Breast epithelium (tissue), 4 donors: ENCODE measurements at regions not wholly inside any gene's neighbourhood (a gene's known extent, or its start where the extent isn't known, plus 50 kb on each side); places are given as distances from the start of the nearest gene placed in this dataset.

Experiments
- DNase-seq, 2 donors: peaks; one replicate each; pipeline ENCODE4 v3.0.0-alpha.2; 2019; ENCODE audit warnings: low spot score in 2 of 2
- H3K27ac ChIP-seq, 2 donors: fragments of 200-600 bp; sonication (generic) in 1 of 2; one replicate each; pipeline ENCODE4 v1.5.1; 2016 to 2019; ENCODE audit warnings: mild to moderate bottlenecking in 1 of 2
- H3K27me3 ChIP-seq, 2 donors: fragments of 200-600 bp; sonication (generic) in 1 of 2; one replicate each; pipeline versions ENCODE4 v1.5.1 to v1.6.0; 2017 to 2019; ENCODE audit warnings: control low read depth in 1 of 2, mild to moderate bottlenecking in 1 of 2
- H3K36me3 ChIP-seq: fragments of 200-600 bp; one replicate; pipeline ENCODE4 v1.5.1; 2019
- H3K4me1 ChIP-seq, 2 donors: fragments of 200-600 bp; sonication (generic); one replicate each; pipeline ENCODE4 v1.5.1; 2016 to 2019; ENCODE audit warnings: control low read depth in 1 of 2
- H3K4me3 ChIP-seq, 3 donors: fragments of 200-600 bp; sonication (generic); 1 replicate in 2 of 3; 2 replicates in 1 of 3; pipeline ENCODE4 v1.5.1; 2016 to 2019; ENCODE audit warnings: mild to moderate bottlenecking in 3 of 3, moderate library complexity in 2 of 3
- H3K9me3 ChIP-seq, 2 donors: fragments of 200-600 bp; sonication (generic) in 1 of 2; one replicate each; pipeline ENCODE4 v1.5.1; 2016 to 2019; ENCODE audit warnings: control low read depth in 1 of 2
- CTCF ChIP-seq, 3 donors: fragments of 450-650 bp; IDR thresholded peaks; one replicate each; pipeline ENCODE4 v1.5.1; 2016 to 2017; ENCODE audit warnings: antibody characterized with exemption in 3 of 3, mild to moderate bottlenecking in 3 of 3, moderate library complexity in 3 of 3
- POLR2A ChIP-seq: fragments of 450-650 bp; IDR thresholded peaks from one replicate; pipeline ENCODE4 v1.6.1; 2016; ENCODE audit warnings: antibody characterized with exemption, mild to moderate bottlenecking, moderate library complexity
- POLR2AphosphoS5 ChIP-seq, 3 donors: sonication (generic); formaldehyde crosslinking; IDR thresholded peaks; one replicate each; pipeline ENCODE4 v1.6.1; 2017; ENCODE audit warnings: antibody characterized with exemption in 3 of 3
- intact Hi-C: fragments of 100-400 bp; cut with DNase I; formaldehyde crosslinking; loops from one replicate; pipeline ENCODE4 v1.15.1; 2023; ENCODE audit warnings: low total_unique reads

- Histone ChIP-seq H3K36me3 (no peaks in the 10 kb centered on the region), H3K4me3 (no peak overlapping the region), H3K27ac (no peak overlapping the region), H3K4me1 (no peaks in the 10 kb centered on the region), H3K9me3 (no peaks in the 10 kb centered on the region), H3K27me3 (no peaks in the 10 kb centered on the region)
- DNase-seq, result no peak
- intact Hi-C loops, result no loop called here
- TF ChIP-seq CTCF (IDR thresholded peaks at IDR 0.05) (no peak), POLR2AphosphoS5 (IDR thresholded peaks at IDR 0.05) (no peak), POLR2A (no peak)
Observed at GRCh38 chr2:14684516-14684915, 52.0 kb downstream of the LRATD1 start.

- intact Hi-C loops, result no loop called here
- no peak overlapping the region for H3K27ac ChIP-seq
- H3K27me3 ChIP-seq, result no peaks in the 10 kb centered on the region
- TF ChIP-seq CTCF (IDR thresholded peaks at IDR 0.05) (no peak), POLR2A (no peak), POLR2AphosphoS5 (IDR thresholded peaks at IDR 0.05) (no peak)
- H3K9me3 ChIP-seq, result peaks cover 0 to 6% of the 10 kb centered on the region in 2 donors
- no peaks in the 10 kb centered on the region for H3K4me1 ChIP-seq
- H3K36me3 ChIP-seq, result no peaks in the 10 kb centered on the region
- DNase-seq, result no peak
- H3K4me3 ChIP-seq, result no peak overlapping the region
Observed at GRCh38 chr2:14690926-14691325, 58.4 kb downstream of the LRATD1 start.

GRCh38 chr2:14693874-14694273, 61.4 kb downstream of the LRATD1 start:
- Histone ChIP-seq H3K27me3 (no peaks in the 10 kb centered on the region), H3K9me3 (peaks cover 0 to 6% of the 10 kb centered on the region in 2 donors), H3K27ac (no peak overlapping the region), H3K4me3 (no peak overlapping the region), H3K36me3 (no peaks in the 10 kb centered on the region), H3K4me1 (no peaks in the 10 kb centered on the region)
- intact Hi-C loops, result no loop called here
- TF ChIP-seq CTCF (IDR thresholded peaks at IDR 0.05) (no peak), POLR2AphosphoS5 (IDR thresholded peaks at IDR 0.05) (no peak), POLR2A (no peak)
- no peak for DNase-seq

GRCh38 chr2:14700753-14701152, 68.2 kb downstream of the LRATD1 start:
- TF ChIP-seq CTCF (IDR thresholded peaks at IDR 0.05), result no peak
- TF ChIP-seq POLR2AphosphoS5 (IDR thresholded peaks at IDR 0.05), result no peak
- no peak for TF ChIP-seq POLR2A
- H3K9me3 ChIP-seq, result no peaks in the 10 kb centered on the region
- H3K4me1 ChIP-seq, result no peaks in the 10 kb centered on the region
- H3K4me3 ChIP-seq, result no peak overlapping the region
- H3K27me3 ChIP-seq, result no peaks in the 10 kb centered on the region
- no peaks in the 10 kb centered on the region for H3K36me3 ChIP-seq
- H3K27ac ChIP-seq, result no peak overlapping the region
- intact Hi-C loops, result no loop called here
- DNase-seq, result no peak

GRCh38 chr2:14702258-14702657, 69.7 kb downstream of the LRATD1 start:
- Histone ChIP-seq H3K27me3 (no peaks in the 10 kb centered on the region), H3K4me1 (no peaks in the 10 kb centered on the region), H3K4me3 (no peak overlapping the region), H3K9me3 (no peaks in the 10 kb centered on the region), H3K36me3 (no peaks in the 10 kb centered on the region), H3K27ac (no peak overlapping the region)
- no peak for DNase-seq
- intact Hi-C loops, result no loop called here
- TF ChIP-seq POLR2A, result no peak
- TF ChIP-seq POLR2AphosphoS5 (IDR thresholded peaks at IDR 0.05), result no peak
- no peak for TF ChIP-seq CTCF (IDR thresholded peaks at IDR 0.05)
